Peyer's patch (tissue), 4 donors: ENCODE measurements at regions not wholly inside any gene's neighbourhood (a gene's known extent, or its start where the extent isn't known, plus 50 kb on each side); places are given as distances from the start of the nearest gene placed in this dataset.

Experiments
- DNase-seq, 3 donors: peaks; one replicate each; pipeline ENCODE4 v3.0.0-alpha.2; 2017 to 2019
- H3K27ac ChIP-seq, 4 donors: fragments of 200-600 bp; sonication (generic); one replicate each; pipeline ENCODE4 v1.5.1; 2016 to 2019
- H3K27me3 ChIP-seq, 2 donors: fragments of 200-600 bp; sonication (generic); one replicate each; pipeline ENCODE4 v1.5.1; 2019
- H3K36me3 ChIP-seq, 3 donors: fragments of 200-600 bp; sonication (generic); one replicate each; pipeline ENCODE4 v1.5.1; 2016 to 2019
- H3K4me1 ChIP-seq, 4 donors: fragments of 200-600 bp; sonication (generic); one replicate each; pipeline ENCODE4 v1.5.1; 2016 to 2019
- H3K4me3 ChIP-seq, 4 donors: fragments of 200-600 bp; sonication (generic); 1 replicate in 3 of 4; 2 replicates in 1 of 4; pipeline ENCODE4 v1.5.1; 2016 to 2019; ENCODE audit warnings: mild to moderate bottlenecking in 1 of 4
- H3K9me3 ChIP-seq, 4 donors: fragments of 200-600 bp; sonication (generic); one replicate each; pipeline ENCODE4 v1.5.1; 2016 to 2019; ENCODE audit warnings: mild to moderate bottlenecking in 1 of 4
- POLR2A ChIP-seq, 2 donors: fragments of 450-650 bp; IDR thresholded peaks; one replicate each; pipeline ENCODE4 v1.5.1; 2017; ENCODE audit warnings: antibody characterized with exemption in 2 of 2, mild to moderate bottlenecking in 2 of 2, moderate library complexity in 2 of 2
- TF ChIP-seq, protein P1 (sequence below), 6 experiments: fragments of 450-650 bp in 4 of 6; fragments of 200-600 bp in 2 of 6; sonication (generic) in 1 of 6; IDR thresholded peaks; one replicate each; pipeline ENCODE4 v1.5.1; 2017 to 2019; ENCODE audit warnings: antibody characterized with exemption in 6 of 6, mild to moderate bottlenecking in 3 of 6, moderate library complexity in 1 of 6

- Histone ChIP-seq H3K27me3 (no peaks in the 10 kb centered on the region), H3K36me3 (no peaks in the 10 kb centered on the region), H3K9me3 (no peaks in the 10 kb centered on the region), H3K4me1 (no peaks in the 10 kb centered on the region), H3K4me3 (no peak overlapping the region), H3K27ac (no peak overlapping the region)
- DNase-seq: no peak
- TF ChIP-seq, protein P1, sequence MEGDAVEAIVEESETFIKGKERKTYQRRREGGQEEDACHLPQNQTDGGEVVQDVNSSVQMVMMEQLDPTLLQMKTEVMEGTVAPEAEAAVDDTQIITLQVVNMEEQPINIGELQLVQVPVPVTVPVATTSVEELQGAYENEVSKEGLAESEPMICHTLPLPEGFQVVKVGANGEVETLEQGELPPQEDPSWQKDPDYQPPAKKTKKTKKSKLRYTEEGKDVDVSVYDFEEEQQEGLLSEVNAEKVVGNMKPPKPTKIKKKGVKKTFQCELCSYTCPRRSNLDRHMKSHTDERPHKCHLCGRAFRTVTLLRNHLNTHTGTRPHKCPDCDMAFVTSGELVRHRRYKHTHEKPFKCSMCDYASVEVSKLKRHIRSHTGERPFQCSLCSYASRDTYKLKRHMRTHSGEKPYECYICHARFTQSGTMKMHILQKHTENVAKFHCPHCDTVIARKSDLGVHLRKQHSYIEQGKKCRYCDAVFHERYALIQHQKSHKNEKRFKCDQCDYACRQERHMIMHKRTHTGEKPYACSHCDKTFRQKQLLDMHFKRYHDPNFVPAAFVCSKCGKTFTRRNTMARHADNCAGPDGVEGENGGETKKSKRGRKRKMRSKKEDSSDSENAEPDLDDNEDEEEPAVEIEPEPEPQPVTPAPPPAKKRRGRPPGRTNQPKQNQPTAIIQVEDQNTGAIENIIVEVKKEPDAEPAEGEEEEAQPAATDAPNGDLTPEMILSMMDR (IDR thresholded peaks at IDR 0.05): no peak
- TF ChIP-seq POLR2A (IDR thresholded peaks at IDR 0.05): no peak
These were observed 314.0 kb upstream of the SEMA3A start for GRCh38 chr7:84508606-84509005.

DNA sequence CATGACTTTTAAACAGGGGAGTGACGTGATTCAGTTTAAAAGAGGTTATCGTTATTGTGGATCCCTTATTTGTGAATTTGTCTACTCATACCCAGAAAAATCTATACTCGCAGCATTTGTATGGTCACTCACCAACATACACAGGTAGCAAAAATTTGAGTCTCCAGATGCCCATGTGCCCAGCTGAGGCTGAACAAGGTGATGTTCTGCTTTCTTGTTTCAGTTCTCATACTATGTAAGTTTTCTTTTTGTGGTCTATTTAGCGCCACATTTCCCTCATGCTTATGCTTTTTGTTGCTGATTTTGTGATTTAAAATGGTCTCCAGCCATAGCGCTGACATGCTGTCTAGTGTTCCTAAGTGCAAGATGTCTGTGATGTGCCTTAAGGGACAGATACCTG is 312.9 kb upstream of the SEMA3A start:
- TF ChIP-seq, protein P1 (IDR thresholded peaks at IDR 0.05): no peak
- no peak for TF ChIP-seq POLR2A (IDR thresholded peaks at IDR 0.05)
- Histone ChIP-seq H3K27ac (no peak overlapping the region), H3K36me3 (no peaks in the 10 kb centered on the region), H3K9me3 (no peaks in the 10 kb centered on the region), H3K4me1 (no peaks in the 10 kb centered on the region), H3K27me3 (no peaks in the 10 kb centered on the region), H3K4me3 (no peak overlapping the region)
- no peak for DNase-seq

DNA sequence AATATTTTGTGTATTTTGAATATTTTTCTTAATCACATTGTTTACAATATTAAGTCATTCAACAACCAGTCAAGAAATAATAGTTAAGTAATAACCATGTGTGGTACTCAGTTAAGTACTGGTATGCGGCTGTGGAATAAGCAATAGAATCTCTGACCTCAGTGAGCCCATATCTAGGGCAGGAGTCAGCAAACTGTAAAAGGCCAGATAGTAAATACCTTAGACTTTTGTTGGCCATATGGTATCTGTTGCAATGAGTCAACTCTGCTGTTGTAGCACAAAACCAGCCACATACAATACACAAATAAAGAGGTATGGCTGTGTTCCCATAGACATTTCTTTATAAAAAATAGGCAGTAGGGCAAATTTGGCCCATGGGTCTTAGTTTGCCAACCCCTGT is 311.6 kb upstream of the SEMA3A start:
- H3K36me3 ChIP-seq: no peaks in the 10 kb centered on the region
- no peak overlapping the region for H3K4me3 ChIP-seq
- H3K27me3 ChIP-seq: no peaks in the 10 kb centered on the region
- TF ChIP-seq POLR2A (IDR thresholded peaks at IDR 0.05): no peak
- TF ChIP-seq, protein P1 (IDR thresholded peaks at IDR 0.05): no peak
- H3K9me3 ChIP-seq: no peaks in the 10 kb centered on the region
- DNase-seq: no peak
- no peaks in the 10 kb centered on the region for H3K4me1 ChIP-seq
- no peak overlapping the region for H3K27ac ChIP-seq

- Histone ChIP-seq H3K36me3 (no peaks in the 10 kb centered on the region), H3K9me3 (no peaks in the 10 kb centered on the region), H3K4me3 (no peak overlapping the region), H3K27ac (no peak overlapping the region), H3K4me1 (no peaks in the 10 kb centered on the region), H3K27me3 (no peaks in the 10 kb centered on the region)
- TF ChIP-seq, protein P1 (IDR thresholded peaks at IDR 0.05): no peak
- no peak for TF ChIP-seq POLR2A (IDR thresholded peaks at IDR 0.05)
- no peak for DNase-seq
These were observed 307.6 kb upstream of the SEMA3A start for GRCh38 chr7:84502239-84502638.

DNA sequence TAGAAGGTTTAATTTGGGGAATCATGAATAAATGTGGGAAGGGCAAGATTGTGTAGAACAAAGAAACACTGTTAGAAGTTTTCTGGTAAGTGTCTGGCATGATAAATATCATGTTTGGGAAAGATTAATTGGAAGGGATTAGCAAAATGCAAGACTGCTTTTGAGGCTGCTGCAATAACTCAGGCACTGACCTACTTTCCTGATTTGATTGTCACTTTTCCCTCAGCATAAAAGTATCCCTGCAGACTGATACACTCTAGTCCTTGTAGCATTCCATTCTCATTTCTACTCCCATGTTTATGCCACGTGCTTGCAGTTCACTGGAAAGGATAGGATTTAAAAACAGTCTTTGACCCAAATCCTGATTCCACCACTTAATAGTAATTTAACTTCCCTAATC is 303.3 kb upstream of the SEMA3A start:
- Histone ChIP-seq H3K27ac (no peak overlapping the region), H3K9me3 (no peaks in the 10 kb centered on the region), H3K36me3 (no peaks in the 10 kb centered on the region), H3K4me1 (no peaks in the 10 kb centered on the region), H3K4me3 (no peak overlapping the region), H3K27me3 (no peaks in the 10 kb centered on the region)
- no peak for TF ChIP-seq POLR2A (IDR thresholded peaks at IDR 0.05)
- TF ChIP-seq, protein P1 (IDR thresholded peaks at IDR 0.05): no peak
- DNase-seq: no peak

DNA sequence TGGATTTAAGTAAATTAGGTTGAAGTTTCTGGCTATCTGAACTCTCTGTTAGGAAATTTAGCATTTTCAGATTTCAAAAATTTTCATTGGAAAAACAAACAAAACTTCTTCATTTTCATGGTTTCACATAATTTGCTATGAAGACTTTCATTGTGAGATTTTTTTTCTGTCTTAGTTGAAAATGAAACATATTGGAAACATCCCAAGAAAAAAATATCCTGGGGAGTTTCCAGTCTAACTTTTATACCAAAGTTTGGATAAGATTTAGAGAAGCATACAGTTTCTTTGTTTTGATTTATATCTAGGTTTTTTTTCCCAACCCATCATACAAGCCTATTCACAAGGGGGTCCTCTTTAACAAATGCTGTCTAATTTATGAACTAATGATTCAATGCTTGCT is 300.5 kb upstream of the SEMA3A start:
- DNase-seq: no peak
- no peak overlapping the region for H3K27ac ChIP-seq
- no peak overlapping the region for H3K4me3 ChIP-seq
- H3K27me3 ChIP-seq: no peaks in the 10 kb centered on the region
- no peak for TF ChIP-seq POLR2A (IDR thresholded peaks at IDR 0.05)
- TF ChIP-seq, protein P1 (IDR thresholded peaks at IDR 0.05): no peak
- no peaks in the 10 kb centered on the region for H3K9me3 ChIP-seq
- no peaks in the 10 kb centered on the region for H3K4me1 ChIP-seq
- no peaks in the 10 kb centered on the region for H3K36me3 ChIP-seq
